Tibial nerve (tissue), 4 donors: ENCODE measurements at regions not wholly inside any gene's neighbourhood (a gene's known extent, or its start where the extent isn't known, plus 50 kb on each side); places are given as distances from the start of the nearest gene placed in this dataset.

Source experiments
- DNase-seq, 2 donors: peaks; one replicate each; pipeline ENCODE4 v3.0.0-alpha.2; 2019; ENCODE audit warnings: low spot score in 2 of 2
- H3K27ac ChIP-seq, 4 donors: fragments of 200-600 bp; sonication (generic) in 3 of 4; one replicate each; pipeline ENCODE4 v1.5.1; 2017 to 2019; ENCODE audit warnings: mild to moderate bottlenecking in 1 of 4
- H3K27me3 ChIP-seq, 2 donors: fragments of 200-600 bp; sonication (generic) in 1 of 2; one replicate each; pipeline versions ENCODE4 v1.5.1 to v1.6.0; 2017 to 2019
- H3K36me3 ChIP-seq, 3 donors: fragments of 200-600 bp; sonication (generic); one replicate each; pipeline ENCODE4 v1.5.1; 2018 to 2019
- H3K4me1 ChIP-seq, 4 donors: fragments of 200-600 bp; sonication (generic) in 3 of 4; one replicate each; pipeline ENCODE4 v1.5.1; 2017 to 2019
- H3K4me3 ChIP-seq, 4 donors: fragments of 200-600 bp; sonication (generic) in 3 of 4; one replicate each; pipeline ENCODE4 v1.5.1; 2017 to 2019; ENCODE audit warnings: mild to moderate bottlenecking in 1 of 4, moderate library complexity in 1 of 4
- H3K9me3 ChIP-seq, 4 donors: fragments of 200-600 bp; sonication (generic) in 3 of 4; one replicate each; pipeline ENCODE4 v1.5.1; 2017 to 2019
- CTCF ChIP-seq, 5 experiments: fragments of 200-600 bp in 3 of 5; fragments of 450-650 bp in 2 of 5; sonication (generic) in 3 of 5; IDR thresholded peaks; one replicate each; pipeline ENCODE4 v1.5.1; 2016 to 2019; ENCODE audit warnings: antibody characterized with exemption in 5 of 5, mild to moderate bottlenecking in 3 of 5, moderate library complexity in 2 of 5
- EP300 ChIP-seq, 2 donors: sonication (generic); formaldehyde crosslinking; IDR thresholded peaks; one replicate each; pipeline ENCODE4 v1.6.1; 2017; ENCODE audit warnings: antibody characterized with exemption in 2 of 2, mild to moderate bottlenecking in 1 of 2
- POLR2A ChIP-seq, 2 donors: fragments of 450-650 bp; IDR thresholded peaks; one replicate each; pipeline ENCODE4 v1.6.1; 2017; ENCODE audit warnings: antibody characterized with exemption in 2 of 2, mild to moderate bottlenecking in 2 of 2, moderate library complexity in 2 of 2
- WGBS, 2 donors: methylation state at CpG; one replicate each; pipeline ENCODE4 v1.1.5; 2018; 5-methylcytosine and 5-hydroxymethylcytosine counted together

GRCh38 chr2:164073101-164074074 is 337.6 kb upstream of the FIGN start:
- H3K36me3 ChIP-seq, result no peaks in the 10 kb centered on the region
- 54% methylated on average over 12 of the region's 12 CpGs for WGBS, 2 donors
- DNase-seq, result no peak
- H3K4me3 ChIP-seq, result no peak overlapping the region
- H3K27me3 ChIP-seq, result no peaks in the 10 kb centered on the region
- H3K27ac ChIP-seq, result no peak overlapping the region
- peaks cover 0 to 5% (median 0%) of the 10 kb centered on the region in 4 donors for H3K9me3 ChIP-seq
- H3K4me1 ChIP-seq, result peaks cover 0 to 16% (median 3%) of the 10 kb centered on the region in 4 donors
- TF ChIP-seq POLR2A (IDR thresholded peaks at IDR 0.05) (no peak), CTCF (IDR thresholded peaks at IDR 0.05) (no peak), EP300 (IDR thresholded peaks at IDR 0.05) (no peak)

GRCh38 chr2:164069540-164069939 is 333.7 kb upstream of the FIGN start:
- WGBS, 2 donors, result 47 to 52% methylated on average over 1 of the region's 1 CpG
- Histone ChIP-seq H3K27me3 (no peaks in the 10 kb centered on the region), H3K4me3 (no peak overlapping the region), H3K4me1 (peaks cover 0 to 20% (median 3%) of the 10 kb centered on the region in 4 donors), H3K9me3 (no peaks in the 10 kb centered on the region), H3K36me3 (no peaks in the 10 kb centered on the region), H3K27ac (no peak overlapping the region)
- no peak for DNase-seq
- no peak for TF ChIP-seq POLR2A (IDR thresholded peaks at IDR 0.05)
- no peak for TF ChIP-seq EP300 (IDR thresholded peaks at IDR 0.05)
- no peak for TF ChIP-seq CTCF (IDR thresholded peaks at IDR 0.05)

DNA sequence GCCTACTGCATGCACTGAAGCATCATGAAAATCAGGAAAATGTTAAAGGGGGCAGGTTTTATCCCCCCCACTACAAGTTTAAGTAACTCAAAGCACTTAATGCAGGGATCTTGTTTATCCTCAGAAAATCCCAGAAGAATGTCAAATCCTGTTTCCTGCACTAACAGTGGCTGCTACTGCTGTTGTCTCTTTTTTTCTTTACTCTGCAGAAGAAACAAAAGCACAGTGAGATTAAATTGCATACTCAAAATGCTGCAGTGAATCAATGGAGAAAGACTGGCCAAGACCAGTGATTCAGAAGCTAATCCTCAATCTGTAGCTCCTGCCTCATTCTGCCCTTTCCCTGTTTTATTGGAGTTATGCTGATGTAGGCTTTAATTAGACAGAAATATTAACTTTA is 332.3 kb upstream of the FIGN start:
- H3K27me3 ChIP-seq, result no peaks in the 10 kb centered on the region
- peaks cover 0 to 20% (median 3%) of the 10 kb centered on the region in 4 donors for H3K4me1 ChIP-seq
- TF ChIP-seq CTCF (IDR thresholded peaks at IDR 0.05) (no peak), EP300 (IDR thresholded peaks at IDR 0.05) (no peak), POLR2A (IDR thresholded peaks at IDR 0.05) (no peak)
- DNase-seq, result no peak
- no peaks in the 10 kb centered on the region for H3K9me3 ChIP-seq
- no peaks in the 10 kb centered on the region for H3K36me3 ChIP-seq
- H3K4me3 ChIP-seq, result no peak overlapping the region
- H3K27ac ChIP-seq, result no peak overlapping the region

DNA sequence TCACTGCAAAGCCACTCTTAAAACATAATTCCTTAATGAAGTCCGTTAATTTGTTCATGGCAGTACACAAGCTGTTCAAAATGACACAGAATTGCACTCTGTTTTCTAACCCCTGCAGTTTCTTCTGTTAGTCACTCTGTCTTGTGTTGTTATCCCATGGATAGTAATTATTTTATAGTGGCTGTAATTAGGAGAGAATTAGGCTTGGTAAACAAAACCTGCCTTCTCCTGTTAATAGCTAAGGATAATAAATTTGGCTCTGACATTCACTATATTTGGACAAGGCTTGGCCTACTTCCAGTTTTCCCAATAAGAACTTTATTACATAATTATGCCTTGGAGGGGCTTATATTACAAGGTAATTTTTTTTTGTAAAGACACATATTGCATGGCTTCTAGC is 330.3 kb upstream of the FIGN start:
- Histone ChIP-seq H3K4me3 (no peak overlapping the region), H3K27ac (no peak overlapping the region), H3K4me1 (peaks cover 0 to 20% (median 3%) of the 10 kb centered on the region in 4 donors), H3K36me3 (no peaks in the 10 kb centered on the region), H3K9me3 (no peaks in the 10 kb centered on the region), H3K27me3 (no peaks in the 10 kb centered on the region)
- TF ChIP-seq EP300 (IDR thresholded peaks at IDR 0.05) (no peak), CTCF (IDR thresholded peaks at IDR 0.05) (no peak), POLR2A (IDR thresholded peaks at IDR 0.05) (no peak)
- DNase-seq, result no peak
- 72 to 78% methylated on average over 1 of the region's 1 CpG for WGBS, 2 donors

DNA sequence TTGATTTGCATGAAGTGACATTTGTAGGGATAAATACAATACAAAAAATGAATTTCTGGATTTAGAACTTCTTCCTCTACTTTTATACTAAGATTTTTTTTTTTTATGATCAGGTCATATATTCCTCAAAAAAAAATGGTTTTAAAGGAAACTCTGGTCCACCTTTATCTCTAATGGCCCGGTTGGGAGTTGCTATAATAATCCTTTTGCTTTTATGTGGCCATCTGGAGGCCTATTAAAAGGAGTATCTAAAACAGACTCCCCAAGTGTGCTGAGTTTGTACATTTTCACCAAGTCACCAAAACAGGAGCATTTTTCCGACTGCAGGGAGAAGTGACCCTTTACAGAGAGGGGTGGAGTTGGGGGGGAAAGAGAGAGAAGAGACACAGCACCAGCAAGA is 329.2 kb upstream of the FIGN start:
- Histone ChIP-seq H3K27me3 (no peaks in the 10 kb centered on the region), H3K36me3 (no peaks in the 10 kb centered on the region), H3K27ac (no peak overlapping the region), H3K9me3 (no peaks in the 10 kb centered on the region), H3K4me3 (no peak overlapping the region), H3K4me1 (peaks cover 0 to 24% (median 3%) of the 10 kb centered on the region in 4 donors)
- TF ChIP-seq EP300 (IDR thresholded peaks at IDR 0.05) (no peak), POLR2A (IDR thresholded peaks at IDR 0.05) (no peak), CTCF (IDR thresholded peaks at IDR 0.05) (no peak)
- no peak for DNase-seq
- 65 to 71% methylated on average over 2 of the region's 2 CpGs for WGBS, 2 donors
